GM18867 (cell line): ENCODE measurements at regions not wholly inside any gene's neighbourhood (a gene's known extent, or its start where the extent isn't known, plus 50 kb on each side); places are given as distances from the start of the nearest gene placed in this dataset.

Source experiments
- ATAC-seq: cut with Tn5 transposase; IDR thresholded peaks from one replicate; pipeline ENCODE4 v1.9.1; 2021; ENCODE audit warnings: mild to moderate bottlenecking, moderate library complexity; ENCODE audit not compliant: unreplicated experiment

- no peak for ATAC-seq
Measured at GRCh38 chr2:138962686-138963085, 182.5 kb upstream of the NXPH2 start.

- ATAC-seq, result no peak
Measured at GRCh38 chr2:138960191-138960590, 180.0 kb upstream of the NXPH2 start.

GRCh38 chr2:138959031-138959430 is 178.8 kb upstream of the NXPH2 start:
- no peak for ATAC-seq

GRCh38 chr2:138956116-138956515 is 175.9 kb upstream of the NXPH2 start:
- no peak for ATAC-seq

- ATAC-seq, result no peak
Measured at GRCh38 chr2:138950486-138950885, 170.3 kb upstream of the NXPH2 start.

GRCh38 chr2:138949517-138949916 is 169.3 kb upstream of the NXPH2 start:
- no peak for ATAC-seq

GRCh38 chr2:138948070-138948539 is 167.9 kb upstream of the NXPH2 start:
- ATAC-seq, result no peak

- no peak for ATAC-seq
Measured at GRCh38 chr2:138943470-138943869, 163.3 kb upstream of the NXPH2 start.

- ATAC-seq, result no peak
Measured at GRCh38 chr2:138942466-138942865, 162.3 kb upstream of the NXPH2 start.

- ATAC-seq, result no peak
Measured at GRCh38 chr2:138931284-138932256, 151.4 kb upstream of the NXPH2 start.

GRCh38 chr2:138930571-138930970 is 150.4 kb upstream of the NXPH2 start:
- ATAC-seq, result no peak

GRCh38 chr2:138928374-138929021 is 148.3 kb upstream of the NXPH2 start:
- ATAC-seq, result no peak

- ATAC-seq, result no peak
Measured at GRCh38 chr2:138922973-138923563, 142.9 kb upstream of the NXPH2 start.

- no peak for ATAC-seq
Measured at GRCh38 chr2:138919120-138919747, 139.0 kb upstream of the NXPH2 start.

- ATAC-seq, result peak; percentile 87
Measured at GRCh38 chr2:138910427-138910826, 130.2 kb upstream of the NXPH2 start.

GRCh38 chr2:138906549-138906948 is 126.4 kb upstream of the NXPH2 start:
- no peak for ATAC-seq

GRCh38 chr2:138902239-138902871 is 122.2 kb upstream of the NXPH2 start:
- no peak for ATAC-seq

GRCh38 chr2:138901530-138901929 is 121.3 kb upstream of the NXPH2 start:
- ATAC-seq, result no peak

GRCh38 chr2:138898855-138899254 is 118.7 kb upstream of the NXPH2 start:
- ATAC-seq, result no peak

- no peak for ATAC-seq
Measured at GRCh38 chr2:138897274-138897673, 117.1 kb upstream of the NXPH2 start.

- ATAC-seq, result no peak
Measured at GRCh38 chr2:138893746-138894145, 113.6 kb upstream of the NXPH2 start.
